Astrocyte of the cerebellum (primary cell): ENCODE measurements at regions not wholly inside any gene's neighbourhood (a gene's known extent, or its start where the extent isn't known, plus 50 kb on each side); places are given as distances from the start of the nearest gene placed in this dataset.

Source experiments
- DNase-seq: peaks from one replicate; pipeline ENCODE4 v3.0.0-alpha.2; 2011; ENCODE audit warnings: low read depth
- H3K4me3 ChIP-seq: 2 replicates; pipeline ENCODE4 v1.5.1; 2011; ENCODE audit warnings: mild to moderate bottlenecking, low read depth, low read length, moderate library complexity
- CTCF ChIP-seq: IDR thresholded peaks from 2 replicates; pipeline ENCODE4 v1.5.1; 2012; ENCODE audit warnings: low read length, low read depth, moderate library complexity, mild to moderate bottlenecking; ENCODE audit errors: missing control alignments
- in situ Hi-C: cut with HindIII; loops from 2 replicates; pipeline ENCODE4 v1.10.0; 2017; ENCODE audit warnings: low sequenced_read_pairs

GRCh38 chr3:81045976-81046375 is 715.5 kb downstream of the GBE1 start:
- no peak for TF ChIP-seq CTCF
- no peak overlapping the region for H3K4me3 ChIP-seq
- no peak for DNase-seq
- in situ Hi-C loops: no loop called here

- in situ Hi-C loops: no loop called here
- TF ChIP-seq CTCF: no peak
- DNase-seq: no peak
- no peak overlapping the region for H3K4me3 ChIP-seq
Observed at GRCh38 chr3:81045246-81045645, 716.2 kb downstream of the GBE1 start.

- no peak overlapping the region for H3K4me3 ChIP-seq
- no peak for DNase-seq
- no peak for TF ChIP-seq CTCF
- in situ Hi-C loops: no loop called here
Observed at GRCh38 chr3:81043660-81044199, 717.7 kb downstream of the GBE1 start.

GRCh38 chr3:81043009-81043408 is 718.4 kb downstream of the GBE1 start:
- in situ Hi-C loops: no loop called here
- TF ChIP-seq CTCF: no peak
- H3K4me3 ChIP-seq: no peak overlapping the region
- DNase-seq: no peak

GRCh38 chr3:81041331-81041730 is 720.1 kb downstream of the GBE1 start:
- in situ Hi-C loops: no loop called here
- DNase-seq: no peak
- no peak for TF ChIP-seq CTCF
- no peak overlapping the region for H3K4me3 ChIP-seq

- DNase-seq: no peak
- in situ Hi-C loops: no loop called here
- H3K4me3 ChIP-seq: no peak overlapping the region
- no peak for TF ChIP-seq CTCF
Observed at GRCh38 chr3:81040107-81040506, 721.3 kb downstream of the GBE1 start.

- no peak overlapping the region for H3K4me3 ChIP-seq
- DNase-seq: no peak
- no peak for TF ChIP-seq CTCF
- in situ Hi-C loops: no loop called here
Observed at GRCh38 chr3:81033684-81034083, 727.8 kb downstream of the GBE1 start.
